CD14-positive monocyte (primary cell): ENCODE measurements at regions not wholly inside any gene's neighbourhood (a gene's known extent, or its start where the extent isn't known, plus 50 kb on each side); places are given as distances from the start of the nearest gene placed in this dataset.

Experiments used
- DNase-seq, 3 donors: peaks; one replicate each; pipeline ENCODE4 v3.0.0-alpha.2; 2011 to 2022
- H2AFZ ChIP-seq: 2 replicates; pipeline ENCODE4 v1.6.0; 2012; ENCODE audit warnings: mild to moderate bottlenecking, low read depth, low read length, inconsistent platforms; ENCODE audit not compliant: insufficient read depth, poor library complexity, severe bottlenecking
- H3K27ac ChIP-seq, 2 donors: 1 replicate in 1 of 2; 2 replicates in 1 of 2; pipeline ENCODE4 v1.5.1; 2012 to 2013; ENCODE audit warnings: low read length in 2 of 2, control low read depth in 1 of 2, inconsistent platforms in 1 of 2, low read depth in 1 of 2, mild to moderate bottlenecking in 1 of 2
- H3K27me3 ChIP-seq, 2 donors: one replicate each; pipeline versions ENCODE4 v1.6.0 to v1.6.1; 2011 to 2013; ENCODE audit warnings: low read length in 2 of 2; ENCODE audit not compliant: control insufficient read depth in 2 of 2, insufficient read depth in 2 of 2
- H3K36me3 ChIP-seq, 2 donors: replicated peaks in 1 of 2; 1 replicate in 1 of 2; 2 replicates in 1 of 2; pipeline versions ENCODE4 v1.5.1 to v1.6.1; 2012 to 2013; ENCODE audit warnings: low read length in 2 of 2, control low read depth in 1 of 2, inconsistent platforms in 1 of 2, mild to moderate bottlenecking in 1 of 2; ENCODE audit not compliant: insufficient read depth in 2 of 2, control insufficient read depth in 1 of 2
- H3K4me1 ChIP-seq, 2 donors: 1 replicate in 1 of 2; 2 replicates in 1 of 2; pipeline versions ENCODE4 v1.5.1 to v1.6.1; 2012 to 2013; ENCODE audit warnings: low read length in 2 of 2, control low read depth in 1 of 2, inconsistent platforms in 1 of 2, mild to moderate bottlenecking in 1 of 2, moderate library complexity in 1 of 2; ENCODE audit not compliant: insufficient read depth in 2 of 2, control insufficient read depth in 1 of 2
- H3K4me2 ChIP-seq: replicated peaks from 2 replicates; pipeline ENCODE3; 2012; ENCODE audit warnings: low read length, moderate library complexity, mild to moderate bottlenecking; ENCODE audit not compliant: poor library complexity, severe bottlenecking; ENCODE audit errors: extremely low read depth
- H3K4me3 ChIP-seq, 3 experiments: fragments of 200-600 bp in 1 of 3; sonication (generic) in 1 of 3; replicated peaks in 1 of 3; 1 replicate in 2 of 3; 2 replicates in 1 of 3; pipeline ENCODE4 v1.5.1; 2011 to 2013; ENCODE audit warnings: low read length in 3 of 3, mild to moderate bottlenecking in 3 of 3, control low read depth in 2 of 3, low read depth in 2 of 3, inconsistent platforms in 1 of 3, moderate library complexity in 1 of 3
- H3K79me2 ChIP-seq: 2 replicates; pipeline ENCODE4 v1.6.0; 2012; ENCODE audit warnings: mild to moderate bottlenecking, control low read depth, inconsistent platforms, low read length, moderate library complexity; ENCODE audit not compliant: insufficient read depth
- H3K9ac ChIP-seq: 2 replicates; pipeline ENCODE4 v1.6.0; 2017; ENCODE audit warnings: low read length, mild to moderate bottlenecking; ENCODE audit not compliant: insufficient read depth, poor library complexity, severe bottlenecking
- H3K9me3 ChIP-seq, 2 donors: replicated peaks in 1 of 2; 1 replicate in 1 of 2; 2 replicates in 1 of 2; pipeline versions ENCODE4 v1.5.1 to v1.6.1; 2012 to 2013; ENCODE audit warnings: low read length in 2 of 2, control low read depth in 1 of 2; ENCODE audit not compliant: control insufficient read depth in 1 of 2, insufficient read depth in 1 of 2
- H4K20me1 ChIP-seq: 2 replicates; pipeline ENCODE4 v1.6.0; 2012; ENCODE audit warnings: mild to moderate bottlenecking, low read length, control low read depth, moderate library complexity; ENCODE audit not compliant: insufficient read depth
- H3K27ac Mint-ChIP-seq, 7 donors: one replicate each; pipeline ENCODE4 v1.8.0; 2020; ENCODE audit warnings: mild to moderate bottlenecking in 7 of 7, mixed read lengths in 7 of 7, moderate library complexity in 6 of 7, inconsistent platforms in 2 of 7
- H3K27me3 Mint-ChIP-seq, 3 donors: one replicate each; pipeline ENCODE4 v1.8.0; 2021 to 2022; ENCODE audit warnings: low read depth in 3 of 3, mild to moderate bottlenecking in 3 of 3, mixed read lengths in 3 of 3, moderate library complexity in 3 of 3, inconsistent platforms in 1 of 3
- H3K36me3 Mint-ChIP-seq, 2 donors: one replicate each; pipeline ENCODE4 v1.8.0; 2020; ENCODE audit warnings: mixed read lengths in 2 of 2, inconsistent platforms in 1 of 2, mild to moderate bottlenecking in 1 of 2
- H3K4me1 Mint-ChIP-seq: one replicate; pipeline ENCODE4 v1.8.0; 2020; ENCODE audit warnings: mild to moderate bottlenecking, mixed read lengths
- H3K4me3 Mint-ChIP-seq, 2 donors: one replicate each; pipeline ENCODE4 v1.8.0; 2020; ENCODE audit warnings: mild to moderate bottlenecking in 2 of 2, mixed read lengths in 2 of 2, moderate library complexity in 1 of 2
- H3K9me3 Mint-ChIP-seq, 7 donors: one replicate each; pipeline ENCODE4 v1.8.0; 2020 to 2022; ENCODE audit warnings: mixed read lengths in 7 of 7, mild to moderate bottlenecking in 6 of 7, moderate library complexity in 6 of 7, inconsistent platforms in 2 of 7
- CTCF ChIP-seq: fragments of 200-600 bp; IDR thresholded peaks from one replicate; pipeline ENCODE4 v1.8.0; 2022; ENCODE audit warnings: antibody characterized with exemption, mild to moderate bottlenecking
- WGBS: methylation state at CpG from one replicate; pipeline ENCODE4 v1.1.5; 2013; ENCODE audit warnings: missing lambda C conversion rate; ENCODE audit not compliant: insufficient coverage; 5-methylcytosine and 5-hydroxymethylcytosine counted together
- intact Hi-C, 2 donors: fragments of 100-400 bp; cut with micrococcal nuclease; formaldehyde crosslinking; loops; one replicate each; pipeline versions ENCODE4 v1.15.0 to v1.15.1; 2023

- Mint-ChIP-seq H3K9me3 (peaks cover 0 to 5% (median 2%) of the 10 kb centered on the region in 7 donors), H3K27ac (no peak overlapping the region), H3K4me3 (no peak overlapping the region), H3K27me3 (no peaks in the 10 kb centered on the region), H3K4me1 (no peaks in the 10 kb centered on the region), H3K36me3 (no peaks in the 10 kb centered on the region)
- H2AFZ ChIP-seq, result no peak overlapping the region
- H3K36me3 ChIP-seq, result no peaks in the 10 kb centered on the region
- H3K9ac ChIP-seq, result no peak overlapping the region
- H4K20me1 ChIP-seq, result no peaks in the 10 kb centered on the region
- H3K27me3 ChIP-seq, result no peaks in the 10 kb centered on the region
- H3K4me2 ChIP-seq, result no peak overlapping the region
- intact Hi-C loops, result no loop called here
- no CpG with 5 or more reads among the region's 2 CpGs for WGBS
- no peak overlapping the region for H3K4me3 ChIP-seq
- H3K79me2 ChIP-seq, result no peaks in the 10 kb centered on the region
- no peaks in the 10 kb centered on the region for H3K4me1 ChIP-seq
- no peak overlapping the region for H3K27ac ChIP-seq
- no peak for DNase-seq
- peaks cover 7 to 8% of the 10 kb centered on the region in 2 donors for H3K9me3 ChIP-seq
- TF ChIP-seq CTCF, result no peak
These were observed 1101.9 kb upstream of the TENM4 start for GRCh38 chr11:80542704-80543103.

- Mint-ChIP-seq H3K27ac (no peak overlapping the region), H3K36me3 (no peaks in the 10 kb centered on the region), H3K4me3 (no peak overlapping the region), H3K27me3 (no peaks in the 10 kb centered on the region), H3K9me3 (peaks cover 4 to 7% (median 6%) of the 10 kb centered on the region in 7 donors), H3K4me1 (no peaks in the 10 kb centered on the region)
- no peak for TF ChIP-seq CTCF
- intact Hi-C loops, result no loop called here
- WGBS, result no CpG with 5 or more reads among the region's 2 CpGs
- Histone ChIP-seq H3K4me1 (no peaks in the 10 kb centered on the region), H3K4me3 (no peak overlapping the region), H2AFZ (no peak overlapping the region), H3K27ac (no peak overlapping the region), H3K9ac (no peak overlapping the region), H3K9me3 (peaks cover 0 to 5% of the 10 kb centered on the region in 2 donors), H3K36me3 (no peaks in the 10 kb centered on the region), H3K79me2 (no peaks in the 10 kb centered on the region), H3K27me3 (no peaks in the 10 kb centered on the region), H3K4me2 (no peak overlapping the region), H4K20me1 (no peaks in the 10 kb centered on the region)
- no peak for DNase-seq
These were observed 1097.2 kb upstream of the TENM4 start for GRCh38 chr11:80538040-80538439.
